NCI-H446 treated with DMSO at 0.1 percent for 48 hours (cell line): ENCODE measurements at regions not wholly inside any gene's neighbourhood (a gene's known extent, or its start where the extent isn't known, plus 50 kb on each side); places are given as distances from the start of the nearest gene placed in this dataset.

Source experiments
- DNase-seq: peaks from one replicate; lab custom pipeline; 2025; lab: John Stamatoyannopoulos, UW

DNA sequence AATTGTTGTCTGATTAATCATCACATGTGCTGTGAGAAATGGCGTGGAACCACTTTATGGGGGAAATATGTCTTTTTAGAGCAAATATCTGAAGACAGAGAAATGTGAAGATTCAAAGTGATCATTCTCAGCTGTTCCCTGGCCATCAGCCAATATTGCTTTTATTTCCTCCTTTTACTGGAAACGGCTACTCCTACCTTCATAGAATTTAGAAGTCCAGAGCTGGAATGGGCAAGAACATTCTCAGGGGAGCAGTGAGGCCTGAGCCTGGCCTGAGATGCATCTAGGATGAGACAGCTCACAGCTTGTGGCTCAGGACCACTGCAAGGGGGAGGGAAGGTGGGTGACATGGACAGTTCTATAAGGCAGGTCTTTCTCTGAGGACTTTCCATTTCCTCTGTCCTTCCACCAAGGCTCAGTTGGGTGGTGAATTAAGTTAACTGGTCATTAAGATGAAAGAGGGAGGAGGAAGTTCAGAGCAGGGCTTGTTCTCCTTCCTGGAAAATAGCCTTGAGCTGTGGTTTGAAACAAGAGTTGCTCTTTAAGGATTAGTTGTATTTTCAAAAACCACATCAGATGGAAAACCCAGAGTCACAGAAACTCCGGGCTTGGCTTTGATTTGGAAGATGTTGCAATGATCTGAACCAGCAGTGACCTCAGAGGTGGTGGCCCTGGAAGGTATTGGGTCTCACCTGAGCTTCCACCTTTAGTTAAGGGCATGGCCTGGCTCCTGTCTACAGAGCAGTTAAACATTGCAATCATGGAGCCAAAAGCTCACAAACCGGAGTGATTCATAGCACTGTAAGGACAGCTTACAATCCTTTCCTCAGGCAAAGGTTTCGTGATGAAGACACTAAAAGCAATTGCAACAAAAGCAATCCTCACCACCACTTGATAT is 144.3 kb downstream of the VAPA start:
- no peak for DNase-seq

DNA sequence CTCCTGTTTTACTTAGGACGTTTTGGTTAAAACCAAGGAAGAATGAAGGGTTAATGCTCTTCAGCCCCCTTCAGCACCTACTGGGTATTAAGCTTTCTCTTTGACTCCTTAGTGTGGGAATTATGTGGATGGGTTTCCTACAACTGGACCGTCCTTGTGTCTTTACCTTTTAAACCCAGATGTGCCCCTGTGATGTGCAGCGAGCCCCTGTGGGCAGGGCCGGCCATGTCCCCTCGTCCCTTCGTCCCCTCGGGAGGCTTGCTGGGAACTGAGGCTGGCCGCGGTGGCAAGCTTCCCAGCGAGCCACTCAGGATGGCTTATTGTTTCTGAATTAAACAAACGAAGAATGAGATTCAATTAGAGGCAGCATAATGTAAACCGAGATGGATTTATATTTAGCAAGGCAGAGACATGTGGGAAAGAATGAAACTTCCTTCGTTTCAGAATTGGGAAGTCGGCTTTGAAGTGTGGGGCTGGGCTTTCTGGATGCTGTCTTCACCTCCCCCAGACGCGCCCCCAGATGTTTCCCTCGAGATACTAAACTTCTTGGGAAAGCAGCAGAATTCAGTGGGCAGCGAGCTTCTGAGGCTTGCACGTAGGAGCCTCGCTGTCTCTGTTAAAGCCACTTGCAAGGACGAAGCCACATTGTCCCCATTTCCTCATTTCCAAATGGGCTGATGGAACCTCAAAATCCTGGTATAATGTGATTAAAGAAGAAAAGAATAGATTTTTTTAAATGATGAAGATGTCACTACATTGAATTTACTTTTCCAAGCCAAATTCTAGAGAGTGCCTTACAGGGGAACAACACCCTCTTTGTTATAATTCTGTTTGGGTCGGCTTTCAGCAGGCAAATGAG is 146.0 kb downstream of the VAPA start:
- no peak for DNase-seq

DNA sequence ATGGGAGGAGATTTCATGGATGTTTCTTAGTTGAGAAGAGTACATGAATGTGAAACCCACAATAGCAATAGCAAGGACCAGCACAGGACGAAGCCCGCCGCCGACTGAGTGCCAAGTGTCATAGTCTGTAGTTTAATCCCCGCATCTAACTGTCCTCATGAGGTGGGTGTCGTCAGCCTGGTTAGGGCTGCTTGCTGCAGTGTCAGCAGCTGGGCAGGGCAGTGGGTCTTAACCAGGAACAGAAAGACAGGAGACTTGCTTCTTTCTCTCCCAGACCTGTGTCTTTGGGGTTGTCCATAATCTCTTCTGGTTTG is 146.6 kb downstream of the VAPA start:
- no peak for DNase-seq

DNA sequence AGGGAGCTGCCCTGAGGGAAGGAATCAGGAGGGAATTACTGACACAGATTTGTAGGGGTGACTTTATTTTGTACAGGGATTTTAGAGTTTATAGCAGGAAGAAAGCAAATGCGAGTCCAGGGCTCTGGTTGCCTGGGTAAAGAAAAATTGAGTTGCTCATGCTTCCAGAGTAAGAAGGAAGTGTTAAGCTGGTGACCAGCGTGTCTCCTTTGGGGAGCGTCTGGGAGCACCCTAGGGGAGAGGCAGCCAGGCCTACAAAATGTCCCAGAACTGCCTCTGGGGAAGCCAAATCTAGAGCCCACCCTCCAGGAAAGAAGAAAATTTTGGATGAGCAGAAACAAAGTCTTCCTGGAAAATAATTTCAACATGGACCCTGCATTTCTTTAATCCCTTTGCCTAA is 147.0 kb downstream of the VAPA start:
- DNase-seq, result no peak

DNA sequence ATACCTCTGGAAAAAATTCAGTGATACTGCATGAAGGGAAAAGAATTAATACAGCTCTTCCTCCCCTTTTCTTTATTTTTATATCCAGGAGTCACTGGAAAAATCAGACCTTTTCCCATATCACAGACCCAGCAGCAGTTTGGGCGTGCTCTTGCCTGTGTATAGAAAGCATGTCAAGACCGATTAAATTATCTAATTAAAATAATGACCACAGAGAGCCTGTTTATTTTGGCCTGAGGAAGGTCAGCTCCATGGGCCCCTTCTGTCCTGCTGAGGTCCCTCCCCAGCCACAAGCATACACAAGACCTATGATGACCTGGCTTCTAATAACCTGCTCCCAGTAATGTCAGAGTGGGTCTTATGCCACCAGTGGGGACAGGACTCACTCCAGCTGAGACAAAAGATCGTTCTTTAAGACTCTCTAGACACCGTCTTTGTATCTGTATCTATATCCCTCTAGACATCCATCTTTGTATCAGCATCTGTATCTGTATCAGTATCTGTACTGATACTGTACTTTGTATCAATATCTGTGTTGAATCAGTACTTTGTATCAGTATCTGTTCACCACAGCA is 147.8 kb downstream of the VAPA start:
- no peak for DNase-seq

DNA sequence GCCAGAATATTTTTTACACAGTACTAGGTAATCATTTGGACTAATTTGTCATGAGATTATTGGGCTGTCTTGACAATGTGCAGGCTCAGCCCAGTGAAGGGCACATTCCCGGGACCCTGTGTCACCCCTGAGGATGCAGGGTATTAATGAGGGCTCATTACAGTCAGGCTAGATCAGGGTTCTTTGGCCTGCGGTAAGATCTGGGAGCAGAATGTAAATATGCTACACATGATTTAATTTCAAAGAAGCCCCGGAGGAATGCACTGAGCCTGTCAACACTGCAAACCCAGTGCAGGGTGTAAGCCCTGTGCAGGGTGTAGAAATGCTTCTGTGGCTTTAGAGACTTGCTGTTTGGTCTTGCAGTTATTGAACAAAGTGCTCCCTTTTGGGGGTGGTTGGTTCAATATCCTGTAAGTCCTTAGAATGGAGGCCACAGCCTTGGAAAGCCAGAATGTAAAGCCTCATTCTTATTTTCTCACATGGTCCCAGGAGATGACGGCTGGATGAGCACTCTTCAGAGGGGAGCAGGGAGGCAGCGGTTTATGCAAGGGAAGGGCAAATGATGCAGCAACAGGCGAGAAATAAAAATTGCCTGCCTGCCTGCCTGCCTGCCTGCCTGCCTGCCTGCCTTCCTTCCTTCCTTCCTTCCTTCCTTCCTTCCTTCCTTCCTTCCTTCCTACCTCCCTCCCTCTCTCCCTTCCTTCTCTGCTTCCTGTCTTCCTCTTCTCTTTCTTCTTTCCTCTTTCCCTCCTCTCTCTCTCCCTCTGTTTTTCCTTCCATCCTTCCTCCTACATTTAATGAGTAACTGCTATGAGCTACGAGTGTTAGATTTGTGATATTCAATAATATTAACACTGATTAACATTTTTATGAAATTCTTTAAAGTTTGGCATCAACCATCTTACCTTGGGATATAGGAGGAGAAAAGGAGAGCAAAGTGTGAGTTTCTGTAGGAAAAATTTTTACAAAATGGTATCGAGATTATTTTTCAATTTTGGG is 148.8 kb downstream of the VAPA start:
- DNase-seq, result no peak

DNA sequence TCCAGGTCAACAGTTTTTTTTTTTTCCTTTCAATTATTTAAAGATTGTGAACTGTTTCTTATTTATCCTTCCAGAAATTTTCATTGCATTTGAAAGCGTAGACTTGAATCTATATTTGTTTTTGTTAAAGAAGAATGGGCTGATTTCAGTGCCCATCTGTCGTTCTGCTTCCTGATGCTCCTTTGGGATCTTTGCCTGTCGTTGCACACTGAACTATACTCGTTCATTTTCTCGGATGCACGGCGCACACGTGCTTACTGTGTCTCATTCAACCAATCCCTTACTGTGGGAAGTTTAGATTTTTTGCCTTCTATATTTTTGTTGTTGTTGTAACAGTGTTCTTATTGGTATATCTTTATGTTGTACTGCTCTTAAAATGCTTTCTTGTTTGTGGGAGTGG is 149.7 kb downstream of the VAPA start:
- DNase-seq, result peak; percentile 24

DNA sequence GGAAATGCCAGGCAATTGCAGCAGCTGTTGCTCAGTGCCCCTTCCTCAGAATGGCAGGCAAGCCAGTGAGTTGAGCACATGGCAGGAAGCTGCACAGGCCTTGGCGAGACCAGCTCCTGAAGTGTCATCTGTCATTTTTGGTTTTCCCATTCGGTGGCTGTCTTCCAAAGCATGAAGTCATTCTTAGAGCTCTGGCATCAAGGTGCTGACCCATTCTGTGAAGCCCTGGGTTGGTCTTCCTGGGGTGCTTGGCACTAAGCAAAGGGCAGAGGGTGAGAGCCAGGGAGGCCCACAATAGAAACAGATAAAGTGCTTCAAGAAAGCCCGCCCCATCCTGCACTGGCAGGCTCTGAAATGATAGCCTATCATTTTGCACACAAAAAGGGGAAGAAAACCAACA is 150.5 kb downstream of the VAPA start:
- peak; percentile 66 for DNase-seq

DNA sequence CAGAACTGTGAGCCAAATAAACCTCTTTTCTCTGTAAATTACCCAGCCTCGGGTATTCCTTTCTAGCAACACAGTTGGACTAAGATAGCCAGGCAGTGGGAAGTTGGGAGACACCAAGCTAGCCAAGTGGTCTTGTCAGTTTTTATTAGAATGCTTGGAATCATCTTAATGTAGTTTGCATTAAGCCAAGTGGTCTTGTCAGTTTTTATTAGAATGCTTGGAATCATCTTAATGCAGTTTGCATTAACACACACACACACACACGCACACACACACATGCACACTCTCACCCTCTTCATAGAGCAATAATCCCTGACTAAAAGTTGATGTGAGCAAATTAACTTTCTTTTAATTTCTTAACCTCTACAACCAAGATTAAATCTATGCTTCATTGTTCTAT is 151.5 kb downstream of the VAPA start:
- no peak for DNase-seq

DNA sequence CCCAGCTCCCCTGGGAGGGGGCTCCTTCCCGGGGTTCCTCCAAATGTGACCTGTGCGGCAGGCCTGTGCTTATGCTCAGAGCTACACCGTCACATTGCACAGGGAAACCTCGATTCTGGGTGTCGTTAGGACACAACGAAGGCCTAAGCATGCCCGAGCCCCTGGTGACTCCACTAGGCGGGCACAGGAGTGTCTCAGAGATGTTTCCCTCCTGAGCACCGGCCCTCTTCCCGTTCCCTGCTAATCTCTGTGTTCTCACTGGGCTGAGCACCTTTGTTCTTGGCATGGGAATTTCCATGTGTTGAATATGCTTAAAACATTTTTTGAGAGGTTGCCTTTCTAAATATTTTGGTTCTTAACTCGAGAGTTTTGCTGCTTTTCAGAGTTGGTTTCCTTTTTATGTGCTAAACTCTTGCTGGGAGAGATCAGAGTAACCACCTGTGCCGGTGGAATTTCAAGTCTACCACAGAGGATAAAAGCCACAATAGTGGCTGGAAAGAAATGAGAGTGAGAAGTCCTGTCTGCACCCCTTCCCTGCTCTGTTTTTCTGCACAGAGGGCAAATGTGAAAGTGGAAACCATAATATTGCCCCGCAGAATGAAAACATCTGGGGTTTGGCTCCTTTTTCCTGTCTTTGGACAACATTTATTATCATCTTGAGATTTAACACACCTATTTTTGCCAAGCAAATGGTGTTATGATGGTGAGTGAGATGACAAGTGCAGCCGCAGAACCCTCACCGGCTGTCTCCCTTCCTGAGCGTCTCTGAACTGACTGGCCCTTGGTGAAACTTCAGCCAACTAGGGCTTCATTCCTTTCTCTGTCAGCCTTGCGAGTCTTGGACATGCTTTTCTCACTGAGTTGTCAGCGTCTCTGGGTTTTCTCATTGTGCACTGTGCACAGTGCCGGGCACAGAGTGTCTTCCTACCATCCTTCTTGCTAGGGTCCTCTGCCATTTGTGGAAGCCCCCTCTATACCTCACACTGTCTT is 154.1 kb downstream of the VAPA start:
- DNase-seq, result no peak

DNA sequence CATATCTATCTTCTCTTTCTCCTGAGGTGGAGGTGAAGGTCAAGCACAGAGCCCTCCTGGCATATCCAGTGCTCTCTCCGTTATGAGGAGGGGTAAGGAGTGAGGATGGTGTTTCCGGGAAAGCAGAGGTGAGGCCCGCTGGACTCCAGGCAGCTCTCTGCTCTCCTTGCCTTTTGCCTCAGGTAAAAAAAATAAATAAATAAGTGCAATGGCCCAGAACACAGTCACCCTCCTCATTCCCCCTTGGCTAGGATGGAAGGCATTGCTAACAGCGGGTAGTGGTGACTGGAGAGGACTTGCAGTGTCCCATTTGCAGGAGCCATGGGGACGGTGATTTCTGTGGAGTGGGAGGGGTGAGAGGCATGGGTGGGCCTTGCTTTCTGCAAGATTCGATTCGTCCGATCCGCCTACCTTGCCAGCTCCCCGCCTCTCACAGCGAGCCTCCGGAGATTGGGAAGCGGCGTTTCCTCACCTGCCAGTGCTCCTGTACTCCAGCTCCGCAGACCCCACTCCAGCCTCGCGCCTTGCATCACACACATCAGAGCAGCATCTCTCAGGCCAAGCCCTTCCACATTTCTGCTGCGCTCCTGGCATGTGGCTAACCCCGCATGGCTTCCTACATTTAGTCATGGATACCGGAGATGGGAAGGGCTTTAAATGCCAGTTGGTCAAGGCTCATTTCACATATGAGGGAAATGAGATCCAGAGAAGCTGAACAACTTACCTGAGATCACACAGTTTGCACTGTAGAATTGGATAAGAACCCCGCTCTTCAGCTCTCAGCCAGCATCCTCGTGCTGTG is 155.2 kb downstream of the VAPA start:
- no peak for DNase-seq

DNA sequence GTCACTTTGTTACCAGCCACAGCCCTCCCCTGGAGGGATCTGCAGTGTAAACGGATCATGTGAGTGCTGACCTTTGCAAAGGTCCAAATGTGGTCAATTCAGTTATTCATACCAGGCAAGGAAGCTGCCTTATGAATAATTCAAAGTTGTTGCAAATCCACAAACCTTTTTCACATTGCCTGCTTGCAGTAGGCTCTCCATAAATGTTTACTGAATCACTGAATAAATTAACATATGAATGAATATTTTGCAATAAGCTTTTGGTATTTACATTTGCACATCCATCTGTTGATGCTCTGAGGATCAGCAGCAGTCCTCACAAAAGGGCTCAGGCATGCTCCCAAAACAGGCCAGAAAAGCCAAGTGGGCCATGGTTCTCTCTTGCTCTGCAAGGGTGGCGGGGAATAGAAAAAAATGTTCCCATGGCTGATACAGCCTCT is 156.8 kb downstream of the VAPA start:
- DNase-seq, result no peak

DNA sequence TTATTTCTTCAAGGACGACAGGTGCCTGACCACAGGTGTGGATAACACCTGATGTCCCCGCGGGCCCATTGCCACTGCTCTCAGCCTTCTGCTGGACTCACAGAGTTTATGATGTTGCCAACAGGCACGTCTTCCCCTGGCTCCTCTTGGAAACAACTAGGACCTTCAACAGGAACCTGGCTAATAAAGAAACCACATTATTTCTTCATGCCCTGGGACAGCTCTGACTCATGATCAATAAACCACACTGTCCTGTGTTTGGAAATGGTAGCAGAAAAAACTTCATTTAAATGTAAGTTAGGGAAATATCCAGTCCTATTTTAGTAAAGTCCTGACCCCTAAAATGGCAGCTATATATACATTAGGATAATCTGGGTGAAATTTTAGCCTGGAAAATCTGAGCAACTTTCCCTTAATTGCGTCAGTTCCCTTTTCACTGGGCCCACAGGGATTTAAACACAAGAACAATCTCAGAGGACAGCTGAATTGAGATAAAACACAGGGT is 158.9 kb downstream of the VAPA start:
- DNase-seq, result no peak

DNA sequence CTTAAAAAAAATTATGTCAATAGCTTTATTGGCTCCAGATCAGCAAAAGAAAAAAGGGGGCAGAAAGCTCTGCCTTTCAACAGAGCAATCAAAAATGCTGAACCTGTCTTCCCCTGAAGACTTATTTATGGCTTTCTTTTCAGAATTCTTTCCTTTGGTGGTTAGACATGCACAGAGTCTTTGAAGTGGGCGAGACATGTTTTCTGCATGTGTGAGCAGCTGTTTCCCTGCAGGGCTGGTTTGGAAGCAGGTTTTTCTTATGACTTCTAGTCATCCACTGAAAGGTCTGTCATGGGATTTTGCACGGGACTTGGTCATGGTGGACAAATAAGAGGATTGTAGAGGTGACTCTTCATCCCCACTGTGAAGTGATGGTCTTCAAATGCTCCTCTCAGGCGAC is 160.3 kb downstream of the VAPA start:
- no peak for DNase-seq

DNA sequence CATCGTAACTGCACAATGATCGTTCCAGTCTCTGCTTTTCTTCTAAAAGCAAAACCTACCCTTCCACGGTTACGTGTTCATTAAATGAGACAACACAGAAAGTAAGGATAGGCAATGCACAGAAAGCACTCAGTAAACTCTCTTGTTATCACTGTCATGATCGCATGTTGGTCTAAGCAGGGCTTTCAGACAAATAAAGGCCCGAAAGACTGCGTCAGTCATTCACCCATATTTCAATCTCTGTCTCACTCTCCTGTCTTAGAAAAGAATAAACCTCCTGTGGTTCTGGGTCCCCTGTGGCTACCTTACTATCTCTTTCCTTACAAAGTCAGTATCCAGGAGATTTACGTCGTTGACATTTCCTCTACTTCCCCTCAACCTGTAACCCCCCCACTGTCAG is 160.9 kb downstream of the VAPA start:
- no peak for DNase-seq

DNA sequence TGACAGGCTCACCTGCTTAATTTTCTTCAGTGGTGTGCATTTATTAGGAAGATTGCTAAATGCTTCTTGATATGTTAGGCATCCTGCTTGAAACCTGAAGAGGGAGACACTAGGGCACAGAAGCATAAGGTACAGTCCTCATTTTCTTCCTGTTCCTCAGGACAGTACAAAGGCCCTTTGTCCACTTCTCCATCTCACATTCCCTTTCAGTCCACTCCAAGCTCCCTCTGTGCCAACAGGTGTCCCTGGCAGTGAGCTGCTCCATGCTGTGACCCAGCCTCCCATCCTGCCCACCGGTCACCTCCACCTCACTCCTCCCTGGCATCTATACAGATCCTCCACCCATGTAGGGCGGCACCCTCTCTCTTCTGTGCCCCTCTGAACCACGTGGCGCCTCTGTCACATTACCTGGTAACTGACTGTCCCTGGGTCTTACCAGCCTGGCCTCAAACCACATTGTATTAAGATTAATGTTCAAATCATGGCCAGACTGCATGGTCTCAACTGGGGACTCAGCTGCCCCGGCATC is 162.8 kb downstream of the VAPA start:
- DNase-seq, result no peak

DNA sequence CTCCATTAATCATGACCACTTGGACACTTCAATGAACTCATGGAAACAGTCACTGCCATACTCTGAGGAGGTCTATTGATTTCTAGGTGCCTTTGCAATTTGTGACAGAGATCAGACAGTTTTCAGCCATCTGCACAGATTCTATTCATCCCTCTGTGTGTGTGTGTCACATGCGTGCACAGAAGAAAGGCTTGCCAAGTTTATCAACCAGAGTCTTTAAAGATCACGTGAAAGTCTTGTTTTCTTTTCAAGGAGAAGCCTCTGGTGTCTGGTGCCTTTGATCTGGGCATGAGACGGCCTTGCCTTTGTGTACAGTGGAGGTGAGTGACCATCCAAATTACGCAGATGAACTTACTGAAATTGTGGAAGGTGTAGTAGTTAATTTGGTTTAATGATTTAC is 164.2 kb downstream of the VAPA start:
- DNase-seq, result peak; percentile 36

DNA sequence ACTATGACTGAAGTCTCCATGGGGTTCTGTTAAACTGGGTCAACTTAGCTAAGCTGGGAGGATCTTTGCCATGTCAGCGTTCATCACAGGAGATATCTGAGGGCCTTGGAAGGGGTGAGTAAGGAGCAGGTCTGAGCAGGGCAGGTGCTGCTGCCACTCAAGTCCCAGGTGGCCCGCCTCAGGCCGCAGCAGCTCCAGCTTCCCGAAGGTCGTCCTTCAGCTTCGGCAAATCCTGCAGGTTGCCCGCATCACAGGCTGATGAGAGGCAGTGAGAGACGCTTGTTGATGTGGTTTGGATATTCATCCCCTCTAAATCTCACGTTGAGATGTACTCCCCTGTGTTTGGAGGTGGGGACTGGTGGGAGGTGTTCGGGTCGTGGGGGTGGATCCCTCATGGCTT is 166.6 kb downstream of the VAPA start:
- no peak for DNase-seq

DNA sequence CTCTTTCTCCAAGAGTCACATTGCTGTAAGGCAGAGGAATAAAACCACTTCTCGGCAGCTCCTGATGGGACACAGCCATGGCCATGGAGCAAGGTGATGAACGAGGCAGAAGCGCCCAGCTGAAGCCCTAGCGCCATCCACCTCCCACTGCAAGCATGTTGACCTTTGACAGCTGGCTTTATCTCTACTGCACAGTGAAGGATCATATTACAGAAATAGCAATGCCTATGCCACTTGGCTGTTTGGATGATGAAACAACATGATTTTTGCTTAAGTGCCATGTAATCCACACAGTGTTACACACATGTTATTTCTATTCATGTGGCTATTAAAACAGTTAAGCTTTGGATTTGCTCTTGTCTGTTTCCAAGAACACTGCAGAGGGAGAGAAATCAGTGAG is 167.7 kb downstream of the VAPA start:
- DNase-seq, result no peak
